ENCODE measurements at regions not wholly inside any gene's neighbourhood (a gene's known extent, or its start where the extent isn't known, plus 50 kb on each side); places are given as distances from the start of the nearest gene placed in this dataset.

DNA sequence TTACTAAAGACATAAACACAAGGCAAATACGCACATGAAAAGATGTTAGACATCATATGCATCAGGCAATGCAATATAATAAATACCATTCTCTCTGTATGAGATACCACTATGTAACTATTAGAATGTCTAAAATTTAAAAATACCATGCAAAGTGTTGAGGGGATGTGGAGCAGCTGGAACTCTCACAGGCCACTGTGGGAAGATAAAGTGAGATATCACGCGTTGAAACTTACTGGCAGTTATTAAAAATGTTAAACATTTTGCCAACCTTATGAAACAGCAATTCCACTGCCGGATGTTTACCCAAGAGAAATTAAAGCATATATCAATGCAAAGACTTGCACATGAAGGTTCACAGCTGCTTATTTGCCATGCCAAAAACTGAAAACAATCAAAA, 556.7 kb downstream of the LRRC70 start:
- H3K27ac ChIP-seq = no peak overlapping the region
- TF ChIP-seq, protein P1, sequence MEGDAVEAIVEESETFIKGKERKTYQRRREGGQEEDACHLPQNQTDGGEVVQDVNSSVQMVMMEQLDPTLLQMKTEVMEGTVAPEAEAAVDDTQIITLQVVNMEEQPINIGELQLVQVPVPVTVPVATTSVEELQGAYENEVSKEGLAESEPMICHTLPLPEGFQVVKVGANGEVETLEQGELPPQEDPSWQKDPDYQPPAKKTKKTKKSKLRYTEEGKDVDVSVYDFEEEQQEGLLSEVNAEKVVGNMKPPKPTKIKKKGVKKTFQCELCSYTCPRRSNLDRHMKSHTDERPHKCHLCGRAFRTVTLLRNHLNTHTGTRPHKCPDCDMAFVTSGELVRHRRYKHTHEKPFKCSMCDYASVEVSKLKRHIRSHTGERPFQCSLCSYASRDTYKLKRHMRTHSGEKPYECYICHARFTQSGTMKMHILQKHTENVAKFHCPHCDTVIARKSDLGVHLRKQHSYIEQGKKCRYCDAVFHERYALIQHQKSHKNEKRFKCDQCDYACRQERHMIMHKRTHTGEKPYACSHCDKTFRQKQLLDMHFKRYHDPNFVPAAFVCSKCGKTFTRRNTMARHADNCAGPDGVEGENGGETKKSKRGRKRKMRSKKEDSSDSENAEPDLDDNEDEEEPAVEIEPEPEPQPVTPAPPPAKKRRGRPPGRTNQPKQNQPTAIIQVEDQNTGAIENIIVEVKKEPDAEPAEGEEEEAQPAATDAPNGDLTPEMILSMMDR (IDR thresholded peaks at IDR 0.05) = no peak
- no peak for TF ChIP-seq ZFX (IDR thresholded peaks at IDR 0.05; ENCODE audit: borderline replicate concordance)

DNA sequence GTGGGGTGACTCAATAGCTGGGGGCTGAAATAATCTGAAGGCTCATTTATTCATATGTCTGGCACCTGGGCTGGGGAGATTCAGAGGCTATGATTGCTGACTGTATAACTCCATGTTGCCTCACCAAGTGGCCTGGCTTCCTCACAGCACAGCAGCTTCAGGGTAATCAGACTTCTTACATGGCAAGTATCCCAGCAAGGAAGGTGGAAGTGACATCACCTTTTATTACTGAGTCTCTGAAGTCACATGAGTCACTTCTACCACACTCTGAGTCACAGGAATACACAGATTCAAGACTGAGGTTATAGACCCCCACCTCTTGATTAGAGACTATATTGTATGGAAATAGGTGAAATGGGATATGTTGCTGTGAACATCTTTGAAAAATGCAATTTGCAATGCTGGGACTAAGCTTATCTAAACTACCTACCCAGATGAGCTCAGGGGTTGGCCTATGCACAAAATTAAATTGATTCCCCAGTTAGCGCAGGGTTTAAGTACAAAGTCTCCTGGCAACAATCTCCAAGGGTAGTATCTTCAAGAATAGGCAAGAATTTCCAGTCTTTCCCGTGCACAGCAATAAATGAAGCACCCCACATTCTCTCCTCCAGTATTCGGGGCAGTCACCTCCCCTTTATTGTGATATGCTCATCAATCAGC, 553.1 kb downstream of the LRRC70 start:
- no peak overlapping the region for H3K27ac ChIP-seq
- no peak for TF ChIP-seq ZFX (IDR thresholded peaks at IDR 0.05; ENCODE audit: borderline replicate concordance)
- TF ChIP-seq, protein P1 (IDR thresholded peaks at IDR 0.05) = no peak

DNA sequence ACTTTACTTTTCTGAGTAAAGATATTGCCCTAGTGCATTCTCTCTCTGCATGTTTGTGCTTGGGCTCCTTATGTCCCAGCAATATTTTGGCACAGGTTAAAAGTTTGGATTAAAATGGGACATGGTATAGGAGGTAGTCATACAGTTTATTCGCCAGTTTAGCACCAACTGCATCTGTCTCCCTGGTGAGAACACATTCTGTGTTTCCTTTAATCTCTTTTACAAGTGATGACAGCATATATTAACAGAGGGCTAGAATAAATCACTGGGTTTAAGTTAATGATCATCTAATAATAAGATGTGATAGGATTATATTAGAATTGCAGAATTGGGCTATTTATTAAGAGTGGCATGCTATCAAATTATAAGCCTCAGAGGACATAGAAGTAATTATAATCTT, 550.1 kb downstream of the LRRC70 start:
- H3K27ac ChIP-seq = no peak overlapping the region
- TF ChIP-seq, protein P1 (IDR thresholded peaks at IDR 0.05) = no peak
- TF ChIP-seq ZFX (IDR thresholded peaks at IDR 0.05; ENCODE audit: borderline replicate concordance) = no peak

DNA sequence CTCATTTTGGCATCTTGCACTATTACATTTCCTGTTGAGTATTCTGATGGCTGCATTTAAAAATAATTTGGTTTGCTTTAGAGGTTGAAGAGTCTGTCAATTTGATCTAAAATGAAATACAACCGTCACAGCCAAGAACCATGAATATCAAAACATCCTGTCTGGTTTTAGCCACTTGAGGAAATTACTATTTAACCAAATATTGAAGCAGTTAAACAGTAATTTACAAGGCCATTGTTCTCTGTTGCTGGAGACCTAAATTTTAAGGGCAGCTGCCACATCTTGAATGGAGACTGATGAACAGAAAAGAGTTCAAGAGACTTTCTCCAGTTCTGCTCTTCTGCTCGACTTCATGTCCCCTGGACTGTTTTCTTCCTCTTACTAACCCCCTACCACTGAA, 549.4 kb downstream of the LRRC70 start:
- no peak overlapping the region for H3K27ac ChIP-seq
- TF ChIP-seq, protein P1 (IDR thresholded peaks at IDR 0.05) = no peak
- TF ChIP-seq ZFX (IDR thresholded peaks at IDR 0.05; ENCODE audit: borderline replicate concordance) = no peak

DNA sequence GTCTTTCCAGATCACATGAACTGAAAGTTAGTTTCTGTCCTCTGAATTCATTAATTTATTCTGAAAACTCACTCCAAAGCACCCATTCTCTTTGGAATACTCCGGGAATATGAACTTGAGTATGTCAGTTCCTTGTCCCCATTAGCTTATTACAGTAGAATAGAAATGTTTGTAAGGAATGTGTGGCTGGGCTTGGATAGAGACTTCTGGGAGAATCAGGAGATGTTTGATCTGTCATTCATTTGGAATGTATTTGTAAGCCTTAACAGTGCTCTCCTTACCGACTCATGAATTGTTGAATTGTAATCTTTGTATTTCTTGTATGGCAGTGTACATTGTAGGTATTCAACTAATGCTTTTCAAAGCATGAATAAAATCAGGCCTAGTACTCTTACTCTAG, 548.4 kb downstream of the LRRC70 start:
- H3K27ac ChIP-seq = no peak overlapping the region
- TF ChIP-seq, protein P1 (IDR thresholded peaks at IDR 0.05) = no peak
- no peak for TF ChIP-seq ZFX (IDR thresholded peaks at IDR 0.05; ENCODE audit: borderline replicate concordance)

DNA sequence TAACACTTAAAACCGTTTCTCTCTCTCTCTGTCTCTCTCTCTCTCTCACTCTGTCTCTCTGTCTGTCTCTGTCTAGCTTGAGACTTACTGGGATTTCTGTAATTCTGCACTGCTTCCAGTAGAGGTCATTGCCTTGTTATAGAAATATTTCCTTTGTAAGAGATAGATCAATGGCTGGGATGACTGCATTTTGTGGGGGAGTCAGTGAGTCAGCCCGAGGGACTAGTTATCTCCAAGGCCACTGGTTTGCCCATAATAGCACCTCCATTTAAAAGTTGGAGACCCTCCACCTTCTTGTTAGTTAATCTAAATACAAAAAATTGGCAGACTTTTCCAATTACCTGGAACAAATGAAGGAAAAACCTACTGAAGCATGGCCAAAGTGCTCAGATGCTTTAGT, 547.2 kb downstream of the LRRC70 start:
- TF ChIP-seq, protein P1 (IDR thresholded peaks at IDR 0.05) = peak; percentile 78
- no peak for TF ChIP-seq ZFX (IDR thresholded peaks at IDR 0.05; ENCODE audit: borderline replicate concordance)

DNA sequence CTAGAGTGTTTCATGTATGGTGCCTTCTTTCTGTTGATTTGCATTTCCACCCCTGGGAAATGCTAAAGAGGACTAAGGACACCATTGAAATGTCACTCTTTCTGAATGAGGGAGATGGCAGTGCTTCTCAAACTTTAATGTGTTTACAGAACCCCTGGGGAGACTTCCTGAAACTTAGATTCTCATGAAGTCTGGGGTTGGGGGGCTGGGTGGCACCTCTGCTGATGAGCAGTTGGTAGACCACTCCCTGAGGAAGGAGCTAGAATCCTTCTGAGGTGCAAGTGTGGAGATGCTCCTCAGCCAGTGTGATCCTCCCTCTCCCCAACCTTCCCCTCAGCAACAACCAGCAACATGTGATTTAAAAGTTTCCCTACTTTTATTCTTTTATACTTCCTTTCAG, 546.8 kb downstream of the LRRC70 start:
- TF ChIP-seq, protein P1 (IDR thresholded peaks at IDR 0.05) = no peak
- no peak for TF ChIP-seq ZFX (IDR thresholded peaks at IDR 0.05; ENCODE audit: borderline replicate concordance)

More for the DNA sequence above, 547.2 kb downstream of the LRRC70 start:
- H3K27ac ChIP-seq = no peak overlapping the region

More for the DNA sequence above, 546.8 kb downstream of the LRRC70 start:
- no peak overlapping the region for H3K27ac ChIP-seq

Measured in 22Rv1 (cell line).